WTC11 (cell line): ENCODE measurements at regions not wholly inside any gene's neighbourhood (a gene's known extent, or its start where the extent isn't known, plus 50 kb on each side); places are given as distances from the start of the nearest gene placed in this dataset.

Experiments used
- ATAC-seq: fragments of 200-7000 bp; cut with Tn5 transposase; 2 replicates; pipeline ENCODE4 v1.10.0; 2021; ENCODE audit warnings: mild to moderate bottlenecking, moderate library complexity
- CTCF ChIA-PET: fragments of 300-600 bp; sonication (Branson Sonifier 250); formaldehyde crosslinking; loops from one replicate; lab custom pipeline; 2021; ENCODE audit warnings: antibody characterized with exemption; lab: Charles Lee
- POLR2A ChIA-PET: fragments of 350-600 bp; sonication (Branson Sonifier 250); formaldehyde crosslinking; loops from one replicate; lab custom pipeline; 2021; ENCODE audit warnings: antibody characterized with exemption; lab: Charles Lee
- DNase-seq: peaks from one replicate; pipeline ENCODE4 v3.0.0; 2021; ENCODE audit warnings: low spot score
- H3K27ac Mint-ChIP-seq: 2 replicates; pipeline ENCODE4 v1.8.0; 2021; ENCODE audit warnings: mixed read lengths
- H3K27me3 Mint-ChIP-seq: 2 replicates; pipeline ENCODE4 v1.8.0; 2021; ENCODE audit warnings: low read depth, mild to moderate bottlenecking, moderate library complexity, mixed read lengths
- H3K36me3 Mint-ChIP-seq: 2 replicates; pipeline ENCODE4 v1.8.0; 2021; ENCODE audit warnings: mixed read lengths
- H3K4me1 Mint-ChIP-seq: 2 replicates; pipeline ENCODE4 v1.8.0; 2022; ENCODE audit warnings: mixed read lengths
- H3K4me3 Mint-ChIP-seq: 2 replicates; pipeline ENCODE4 v1.8.0; 2021; ENCODE audit warnings: mild to moderate bottlenecking, moderate library complexity, mixed read lengths
- H3K9me3 Mint-ChIP-seq: 2 replicates; pipeline ENCODE4 v1.8.0; 2021; ENCODE audit warnings: mixed read lengths
- JAZF1 ChIP-seq: fragments of 250-450 bp; sonication (Bioruptor Pico); IDR thresholded peaks from 2 replicates; pipeline ENCODE4 v1.9.0; 2021; ENCODE audit warnings: moderate library complexity, mild to moderate bottlenecking, inconsistent platforms
- JUN ChIP-seq: sonication (generic); formaldehyde crosslinking; IDR thresholded peaks from 2 replicates; pipeline ENCODE4 v1.8.0; 2023; ENCODE audit warnings: mild to moderate bottlenecking, missing genetic modification reagents
- MAX ChIP-seq: sonication (generic); formaldehyde crosslinking; IDR thresholded peaks from 2 replicates; pipeline ENCODE4 v1.8.0; 2022; ENCODE audit warnings: mild to moderate bottlenecking, missing genetic modification reagents
- NFE2L1 ChIP-seq: sonication (generic); formaldehyde crosslinking; IDR thresholded peaks from 2 replicates; pipeline ENCODE4 v1.8.1; 2023; ENCODE audit warnings: missing genetic modification reagents
- NR3C1 ChIP-seq: sonication (generic); formaldehyde crosslinking; conservative IDR thresholded peaks from 2 replicates; pipeline ENCODE4 v1.8.1; 2023; ENCODE audit warnings: low read depth, mild to moderate bottlenecking, missing genetic modification reagents
- PRRX2 ChIP-seq: fragments of 250-450 bp; sonication (Bioruptor Pico); IDR thresholded peaks from 2 replicates; pipeline ENCODE4 v1.8.0; 2021; ENCODE audit warnings: mild to moderate bottlenecking
- RELA ChIP-seq: sonication (generic); formaldehyde crosslinking; IDR thresholded peaks from 2 replicates; pipeline ENCODE4 v1.8.1; 2022; ENCODE audit warnings: missing genetic modification reagents, mild to moderate bottlenecking, borderline replicate concordance
- RORB ChIP-seq: fragments of 250-450 bp; sonication (Bioruptor Pico); IDR thresholded peaks from 2 replicates; pipeline ENCODE4 v1.9.0; 2021; ENCODE audit warnings: mild to moderate bottlenecking
- TCF7 ChIP-seq: sonication (generic); formaldehyde crosslinking; IDR thresholded peaks from 2 replicates; pipeline ENCODE4 v1.8.0; 2022; ENCODE audit warnings: mild to moderate bottlenecking, low read depth, missing genetic modification reagents, moderate library complexity
- ZNF317 ChIP-seq: sonication (generic); formaldehyde crosslinking; IDR thresholded peaks from 2 replicates; pipeline ENCODE4 v1.8.1; 2023; ENCODE audit warnings: low read depth, mild to moderate bottlenecking, moderate library complexity, missing genetic modification reagents, borderline replicate concordance
- ZSCAN18 ChIP-seq: fragments of 250-450 bp; sonication (Bioruptor Pico); IDR thresholded peaks from 2 replicates; pipeline ENCODE4 v2.1.2; 2022; ENCODE audit warnings: mild to moderate bottlenecking, moderate library complexity
- TF ChIP-seq, protein P1 (sequence below): sonication (generic); formaldehyde crosslinking; IDR thresholded peaks from 2 replicates; pipeline ENCODE4 v1.8.1; 2022; ENCODE audit warnings: mild to moderate bottlenecking, moderate library complexity, missing genetic modification reagents
- TF ChIP-seq, protein P2 (sequence below): fragments of 250-450 bp; sonication (Bioruptor Pico); IDR thresholded peaks from 2 replicates; pipeline ENCODE4 v1.9.0; 2021; ENCODE audit warnings: mild to moderate bottlenecking, borderline replicate concordance

DNA sequence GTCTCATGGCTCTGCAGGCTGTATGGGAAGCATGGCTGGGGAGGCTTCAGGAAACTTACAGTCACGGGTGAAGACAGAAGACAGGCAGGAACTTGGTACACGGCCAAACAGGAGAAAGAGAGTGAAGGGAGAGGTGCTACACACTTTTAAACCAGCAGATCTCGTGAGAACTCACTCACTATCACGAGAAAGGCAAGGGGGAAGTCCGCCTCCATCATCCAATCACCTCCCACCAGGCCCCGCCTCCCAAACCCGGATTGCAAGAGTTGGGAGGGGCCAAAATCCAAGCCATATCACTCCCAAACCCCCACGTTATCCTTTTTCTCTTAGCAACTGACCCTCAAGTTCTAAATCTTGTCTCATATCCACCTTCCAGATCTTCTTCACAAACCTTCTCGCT is 1710.5 kb upstream of the TENM3 start (continued):
- TF ChIP-seq MAX, result no peak
- TF ChIP-seq, all 79 proteins: peak for 0

GRCh38 chr4:180538384-180539057 is 1704.7 kb upstream of the TENM3 start:
- H3K27me3 Mint-ChIP-seq, result no peaks in the 10 kb centered on the region
- CTCF ChIA-PET, result no interaction called here
- H3K9me3 Mint-ChIP-seq, result no peaks in the 10 kb centered on the region
- H3K4me3 Mint-ChIP-seq, result no peak overlapping the region
- ATAC-seq, result peak; percentile 75
- POLR2A ChIA-PET, result interaction anchor here (0.7 kb wide), 1 partner anchor 9 kb away, joined by 3 read pairs; no protein-coding TSS in a partner anchor
- H3K4me1 Mint-ChIP-seq, result peaks cover 64% of the 10 kb centered on the region
- H3K27ac Mint-ChIP-seq, result peak overlapping the region; percentile 51
- no peaks in the 10 kb centered on the region for H3K36me3 Mint-ChIP-seq
- TF ChIP-seq, protein P1, sequence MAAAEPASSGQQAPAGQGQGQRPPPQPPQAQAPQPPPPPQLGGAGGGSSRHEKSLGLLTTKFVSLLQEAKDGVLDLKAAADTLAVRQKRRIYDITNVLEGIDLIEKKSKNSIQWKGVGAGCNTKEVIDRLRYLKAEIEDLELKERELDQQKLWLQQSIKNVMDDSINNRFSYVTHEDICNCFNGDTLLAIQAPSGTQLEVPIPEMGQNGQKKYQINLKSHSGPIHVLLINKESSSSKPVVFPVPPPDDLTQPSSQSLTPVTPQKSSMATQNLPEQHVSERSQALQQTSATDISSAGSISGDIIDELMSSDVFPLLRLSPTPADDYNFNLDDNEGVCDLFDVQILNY, result no peak
- TF ChIP-seq NFE2L1 (no peak), PRRX2 (CRISPR knock-in tag) (no peak), ZSCAN18 (CRISPR knock-in tag) (no peak), NR3C1 (no peak)
- TF ChIP-seq, all 79 proteins: peak for 0
- no peak for DNase-seq

DNA sequence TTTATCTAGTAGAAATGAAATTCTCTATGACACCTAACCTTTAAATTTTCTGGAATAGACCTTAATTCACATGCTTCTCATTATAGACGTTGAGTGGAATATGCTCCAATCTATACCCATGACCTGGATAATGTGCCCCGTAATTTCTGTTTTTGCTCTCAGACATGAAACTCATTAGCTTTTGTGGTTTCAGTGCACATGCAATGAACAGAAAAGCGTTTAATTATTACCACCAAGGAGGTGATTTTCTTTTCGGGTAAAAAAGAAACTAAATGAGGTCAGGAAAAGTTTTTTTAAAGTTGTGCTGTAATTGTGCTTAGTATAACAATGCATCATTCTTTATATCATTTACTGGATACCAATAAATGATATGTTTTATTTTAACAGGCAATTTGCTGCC is 1703.9 kb upstream of the TENM3 start:
- DNase-seq (no peak), ATAC-seq (no peak)
- no peaks in the 10 kb centered on the region for H3K9me3 Mint-ChIP-seq
- TF ChIP-seq RELA (CRISPR knock-in tag) (no peak), RORB (no peak)
- H3K4me3 Mint-ChIP-seq, result no peak overlapping the region
- H3K27me3 Mint-ChIP-seq, result no peaks in the 10 kb centered on the region
- POLR2A ChIA-PET, result no interaction called here
- CTCF ChIA-PET, result no interaction called here
- H3K27ac Mint-ChIP-seq, result peak overlapping the region; percentile 51
- no peaks in the 10 kb centered on the region for H3K36me3 Mint-ChIP-seq
- H3K4me1 Mint-ChIP-seq, result peaks cover 64% of the 10 kb centered on the region

DNA sequence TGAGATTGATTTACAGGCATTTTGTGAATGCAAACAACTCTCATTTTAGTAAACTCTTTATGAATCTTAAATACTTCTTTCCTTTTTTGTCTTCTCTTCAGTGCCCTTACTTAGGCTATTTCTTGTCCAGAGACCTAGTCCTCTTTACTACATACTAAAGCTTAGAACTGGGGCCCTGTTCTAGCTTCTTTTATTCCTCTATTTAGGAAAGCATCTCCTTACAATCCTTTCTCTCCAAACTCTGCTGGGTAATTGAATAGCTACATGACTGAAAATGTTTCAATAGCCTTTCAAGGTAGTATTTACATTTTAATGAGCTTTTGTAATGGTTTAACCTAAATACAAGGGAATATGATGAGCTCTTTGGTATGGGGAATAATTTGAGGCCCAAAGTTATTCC is 1701.5 kb upstream of the TENM3 start:
- ChIA-PET CTCF (interaction anchor here (1.0 to 1.2 kb wide), 2 partner anchors 11 to 16 kb away, joined by 3 read pairs; no protein-coding TSS in a partner anchor), POLR2A (interaction anchor here (0.6 kb wide), 1 partner anchor 777 kb away, joined by 5 read pairs; no protein-coding TSS in a partner anchor)
- no peaks in the 10 kb centered on the region for H3K27me3 Mint-ChIP-seq
- DNase-seq (no peak), ATAC-seq (peak; percentile 35)
- peak overlapping the region; percentile 3; the same call in 1 of the 2 replicates for H3K4me3 Mint-ChIP-seq
- H3K36me3 Mint-ChIP-seq, result no peaks in the 10 kb centered on the region; the same call in 1 of the 2 replicates
- peaks cover 56% of the 10 kb centered on the region for H3K4me1 Mint-ChIP-seq
- TF ChIP-seq TCF7 (CRISPR knock-in tag), result no peak
- TF ChIP-seq ZNF317 (CRISPR knock-in tag), result no peak
- TF ChIP-seq PRRX2 (CRISPR knock-in tag), result no peak
- no peak for TF ChIP-seq JAZF1
- TF ChIP-seq JUN (CRISPR knock-in tag), result no peak
- TF ChIP-seq, protein P2, sequence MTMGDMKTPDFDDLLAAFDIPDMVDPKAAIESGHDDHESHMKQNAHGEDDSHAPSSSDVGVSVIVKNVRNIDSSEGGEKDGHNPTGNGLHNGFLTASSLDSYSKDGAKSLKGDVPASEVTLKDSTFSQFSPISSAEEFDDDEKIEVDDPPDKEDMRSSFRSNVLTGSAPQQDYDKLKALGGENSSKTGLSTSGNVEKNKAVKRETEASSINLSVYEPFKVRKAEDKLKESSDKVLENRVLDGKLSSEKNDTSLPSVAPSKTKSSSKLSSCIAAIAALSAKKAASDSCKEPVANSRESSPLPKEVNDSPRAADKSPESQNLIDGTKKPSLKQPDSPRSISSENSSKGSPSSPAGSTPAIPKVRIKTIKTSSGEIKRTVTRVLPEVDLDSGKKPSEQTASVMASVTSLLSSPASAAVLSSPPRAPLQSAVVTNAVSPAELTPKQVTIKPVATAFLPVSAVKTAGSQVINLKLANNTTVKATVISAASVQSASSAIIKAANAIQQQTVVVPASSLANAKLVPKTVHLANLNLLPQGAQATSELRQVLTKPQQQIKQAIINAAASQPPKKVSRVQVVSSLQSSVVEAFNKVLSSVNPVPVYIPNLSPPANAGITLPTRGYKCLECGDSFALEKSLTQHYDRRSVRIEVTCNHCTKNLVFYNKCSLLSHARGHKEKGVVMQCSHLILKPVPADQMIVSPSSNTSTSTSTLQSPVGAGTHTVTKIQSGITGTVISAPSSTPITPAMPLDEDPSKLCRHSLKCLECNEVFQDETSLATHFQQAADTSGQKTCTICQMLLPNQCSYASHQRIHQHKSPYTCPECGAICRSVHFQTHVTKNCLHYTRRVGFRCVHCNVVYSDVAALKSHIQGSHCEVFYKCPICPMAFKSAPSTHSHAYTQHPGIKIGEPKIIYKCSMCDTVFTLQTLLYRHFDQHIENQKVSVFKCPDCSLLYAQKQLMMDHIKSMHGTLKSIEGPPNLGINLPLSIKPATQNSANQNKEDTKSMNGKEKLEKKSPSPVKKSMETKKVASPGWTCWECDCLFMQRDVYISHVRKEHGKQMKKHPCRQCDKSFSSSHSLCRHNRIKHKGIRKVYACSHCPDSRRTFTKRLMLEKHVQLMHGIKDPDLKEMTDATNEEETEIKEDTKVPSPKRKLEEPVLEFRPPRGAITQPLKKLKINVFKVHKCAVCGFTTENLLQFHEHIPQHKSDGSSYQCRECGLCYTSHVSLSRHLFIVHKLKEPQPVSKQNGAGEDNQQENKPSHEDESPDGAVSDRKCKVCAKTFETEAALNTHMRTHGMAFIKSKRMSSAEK (CRISPR knock-in tag), result no peak
- H3K27ac Mint-ChIP-seq, result peak overlapping the region; percentile 58
- H3K9me3 Mint-ChIP-seq, result no peaks in the 10 kb centered on the region
